ENCODE measurements at regions not wholly inside any gene's neighbourhood (a gene's known extent, or its start where the extent isn't known, plus 50 kb on each side); places are given as distances from the start of the nearest gene placed in this dataset.
A peak's percentile ranks its signal among the peaks of the same experiment; 100 is the strongest.

GRCh38 chr11:29333993-29334775, 682.6 kb downstream of the KCNA4 start:
- Histone ChIP-seq H3K27me3 (ENCODE audit: insufficient read depth, low read length, poor library complexity, severe bottlenecking) (no peaks in the 10 kb centered on the region), H2AFZ (ENCODE audit: low read length) (no peak overlapping the region)
- no peak for TF ChIP-seq EZH2phosphoT487 (IDR thresholded peaks at IDR 0.05; ENCODE audit: borderline replicate concordance)
- TF ChIP-seq, protein P1, sequence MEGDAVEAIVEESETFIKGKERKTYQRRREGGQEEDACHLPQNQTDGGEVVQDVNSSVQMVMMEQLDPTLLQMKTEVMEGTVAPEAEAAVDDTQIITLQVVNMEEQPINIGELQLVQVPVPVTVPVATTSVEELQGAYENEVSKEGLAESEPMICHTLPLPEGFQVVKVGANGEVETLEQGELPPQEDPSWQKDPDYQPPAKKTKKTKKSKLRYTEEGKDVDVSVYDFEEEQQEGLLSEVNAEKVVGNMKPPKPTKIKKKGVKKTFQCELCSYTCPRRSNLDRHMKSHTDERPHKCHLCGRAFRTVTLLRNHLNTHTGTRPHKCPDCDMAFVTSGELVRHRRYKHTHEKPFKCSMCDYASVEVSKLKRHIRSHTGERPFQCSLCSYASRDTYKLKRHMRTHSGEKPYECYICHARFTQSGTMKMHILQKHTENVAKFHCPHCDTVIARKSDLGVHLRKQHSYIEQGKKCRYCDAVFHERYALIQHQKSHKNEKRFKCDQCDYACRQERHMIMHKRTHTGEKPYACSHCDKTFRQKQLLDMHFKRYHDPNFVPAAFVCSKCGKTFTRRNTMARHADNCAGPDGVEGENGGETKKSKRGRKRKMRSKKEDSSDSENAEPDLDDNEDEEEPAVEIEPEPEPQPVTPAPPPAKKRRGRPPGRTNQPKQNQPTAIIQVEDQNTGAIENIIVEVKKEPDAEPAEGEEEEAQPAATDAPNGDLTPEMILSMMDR (conservative IDR thresholded peaks at IDR 0.05; ENCODE audit: low read length): peak; percentile 67

DNA sequence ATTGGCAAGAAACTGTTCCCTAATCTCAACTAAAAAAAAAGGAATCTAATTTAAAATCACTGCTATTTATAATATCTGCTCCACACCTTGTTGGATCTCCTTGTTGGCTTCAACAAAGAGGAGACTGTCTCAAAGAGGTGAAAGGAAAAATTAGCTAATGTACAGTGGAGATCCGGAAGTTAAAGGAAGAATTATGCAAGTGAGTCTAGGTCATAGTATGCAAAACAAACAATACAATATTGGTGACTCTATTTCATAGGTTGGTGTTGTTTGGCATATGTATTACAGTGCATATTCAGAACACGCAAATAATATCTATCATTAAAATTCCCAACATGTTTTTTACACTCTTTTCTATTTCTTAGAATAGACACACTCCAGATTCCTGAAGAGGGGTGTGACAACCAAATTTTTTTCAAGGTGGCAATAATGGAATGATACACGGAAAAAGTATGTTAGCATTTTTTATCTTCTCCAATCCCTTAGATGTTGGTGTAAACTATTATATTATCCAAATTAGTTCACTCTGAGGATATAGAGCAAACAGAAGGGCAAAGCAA, 685.3 kb downstream of the KCNA4 start:
- Histone ChIP-seq H3K9me3 (ENCODE audit: insufficient read depth, low read depth, low read length) (no peaks in the 10 kb centered on the region), H3K9ac (ENCODE audit: low read depth, low read length, poor library complexity, severe bottlenecking) (no peak overlapping the region), H3K4me3 (ENCODE audit: low read length, poor library complexity, severe bottlenecking) (no peak overlapping the region), H3K9me2 (replicated peaks; ENCODE audit: low read depth, low read length) (no peaks in the 10 kb centered on the region), H3K4me1 (ENCODE audit: insufficient read depth, low read length, poor library complexity, severe bottlenecking) (no peaks in the 10 kb centered on the region), H3K4me2 (ENCODE audit: low read depth, low read length, poor library complexity, severe bottlenecking) (no peak overlapping the region), H3F3A (ENCODE audit: low read depth) (no peaks in the 10 kb centered on the region), H4K20me1 (ENCODE audit: insufficient read depth, low read length, poor library complexity, severe bottlenecking) (no peaks in the 10 kb centered on the region), H3K36me3 (ENCODE audit: insufficient read depth, low read length) (no peaks in the 10 kb centered on the region), H3K27me3 (ENCODE audit: insufficient read depth, low read length, poor library complexity, severe bottlenecking) (no peaks in the 10 kb centered on the region), H3K79me2 (ENCODE audit: insufficient read depth, low read length) (no peaks in the 10 kb centered on the region), H2AFZ (ENCODE audit: low read length) (no peak overlapping the region)
- TF ChIP-seq, protein P1 (conservative IDR thresholded peaks at IDR 0.05; ENCODE audit: low read length): no peak
- TF ChIP-seq EZH2phosphoT487 (IDR thresholded peaks at IDR 0.05; ENCODE audit: borderline replicate concordance): no peak

More at GRCh38 chr11:29333993-29334775, 682.6 kb downstream of the KCNA4 start:
- no peak overlapping the region for H3K4me2 ChIP-seq (ENCODE audit: low read depth, low read length, poor library complexity, severe bottlenecking)
- no peaks in the 10 kb centered on the region for H3K79me2 ChIP-seq (ENCODE audit: insufficient read depth, low read length)
- no peak overlapping the region for H3K9ac ChIP-seq (ENCODE audit: low read depth, low read length, poor library complexity, severe bottlenecking)
- no peaks in the 10 kb centered on the region for H3K9me3 ChIP-seq (ENCODE audit: insufficient read depth, low read depth, low read length)
- H3K9me2 ChIP-seq (replicated peaks; ENCODE audit: low read depth, low read length): no peaks in the 10 kb centered on the region
- no peaks in the 10 kb centered on the region for H3K36me3 ChIP-seq (ENCODE audit: insufficient read depth, low read length)
- H3K4me1 ChIP-seq (ENCODE audit: insufficient read depth, low read length, poor library complexity, severe bottlenecking): no peaks in the 10 kb centered on the region
- H3F3A ChIP-seq (ENCODE audit: low read depth): no peaks in the 10 kb centered on the region
- H3K4me3 ChIP-seq (ENCODE audit: low read length, poor library complexity, severe bottlenecking): no peak overlapping the region
- no peaks in the 10 kb centered on the region for H4K20me1 ChIP-seq (ENCODE audit: insufficient read depth, low read length, poor library complexity, severe bottlenecking)

- H3K4me2 ChIP-seq (ENCODE audit: low read depth, low read length, poor library complexity, severe bottlenecking): no peak overlapping the region
- H4K20me1 ChIP-seq (ENCODE audit: insufficient read depth, low read length, poor library complexity, severe bottlenecking): no peaks in the 10 kb centered on the region
- H3K36me3 ChIP-seq (ENCODE audit: insufficient read depth, low read length): no peaks in the 10 kb centered on the region
- no peak overlapping the region for H2AFZ ChIP-seq (ENCODE audit: low read length)
- TF ChIP-seq, protein P1 (conservative IDR thresholded peaks at IDR 0.05; ENCODE audit: low read length): peak; percentile 62
- no peak for TF ChIP-seq EZH2phosphoT487 (IDR thresholded peaks at IDR 0.05; ENCODE audit: borderline replicate concordance)
- no peaks in the 10 kb centered on the region for H3K9me3 ChIP-seq (ENCODE audit: insufficient read depth, low read depth, low read length)
- no peak overlapping the region for H3K4me3 ChIP-seq (ENCODE audit: low read length, poor library complexity, severe bottlenecking)
- no peaks in the 10 kb centered on the region for H3K4me1 ChIP-seq (ENCODE audit: insufficient read depth, low read length, poor library complexity, severe bottlenecking)
- H3K27me3 ChIP-seq (ENCODE audit: insufficient read depth, low read length, poor library complexity, severe bottlenecking): no peaks in the 10 kb centered on the region
- no peaks in the 10 kb centered on the region for H3K9me2 ChIP-seq (replicated peaks; ENCODE audit: low read depth, low read length)
- no peak overlapping the region for H3K9ac ChIP-seq (ENCODE audit: low read depth, low read length, poor library complexity, severe bottlenecking)
- no peaks in the 10 kb centered on the region for H3F3A ChIP-seq (ENCODE audit: low read depth)
- H3K79me2 ChIP-seq (ENCODE audit: insufficient read depth, low read length): no peaks in the 10 kb centered on the region
Measured at GRCh38 chr11:29328961-29329441, 687.8 kb downstream of the KCNA4 start.

All from Loucy (cell line).